Esophagus squamous epithelium (tissue), 4 donors: ENCODE measurements at regions not wholly inside any gene's neighbourhood (a gene's known extent, or its start where the extent isn't known, plus 50 kb on each side); places are given as distances from the start of the nearest gene placed in this dataset.

Source experiments
- CTCF ChIP-seq, 6 experiments: fragments of 450-650 bp in 4 of 6; fragments of 200-600 bp in 2 of 6; sonication (generic) in 2 of 6; IDR thresholded peaks; one replicate each; pipeline ENCODE4 v1.5.1; 2016 to 2019; ENCODE audit warnings: antibody characterized with exemption in 6 of 6, mild to moderate bottlenecking in 4 of 6, moderate library complexity in 4 of 6
- POLR2A ChIP-seq, 4 donors: fragments of 450-650 bp; IDR thresholded peaks; one replicate each; pipeline ENCODE4 v1.6.1; 2017; ENCODE audit warnings: antibody characterized with exemption in 4 of 4, mild to moderate bottlenecking in 4 of 4, moderate library complexity in 3 of 4

GRCh38 chr18:73666772-73667171, 480.9 kb downstream of the FBXO15 start:
- TF ChIP-seq CTCF (IDR thresholded peaks at IDR 0.05) (no peak), POLR2A (IDR thresholded peaks at IDR 0.05) (no peak)
